KBM-7 (cell line): ENCODE measurements at regions not wholly inside any gene's neighbourhood (a gene's known extent, or its start where the extent isn't known, plus 50 kb on each side); places are given as distances from the start of the nearest gene placed in this dataset.
"Not testable (repeated sequence)": the region's sequence is repeated elsewhere in the genome, so short reads cannot be mapped to it uniquely, and the experiment has no call there.

Source experiments
- DNase-seq: peaks from one replicate; pipeline ENCODE4 v3.0.0-alpha.2; 2015
- in situ Hi-C: fragments of 300-500 bp; cut with MboI; formaldehyde crosslinking; loops from 2 replicates; pipeline ENCODE4 v1.14.3; 2020; ENCODE audit warnings: low sequenced_read_pairs, low pct_unique_long_range_greater_than_20kb, mixed read lengths

DNA sequence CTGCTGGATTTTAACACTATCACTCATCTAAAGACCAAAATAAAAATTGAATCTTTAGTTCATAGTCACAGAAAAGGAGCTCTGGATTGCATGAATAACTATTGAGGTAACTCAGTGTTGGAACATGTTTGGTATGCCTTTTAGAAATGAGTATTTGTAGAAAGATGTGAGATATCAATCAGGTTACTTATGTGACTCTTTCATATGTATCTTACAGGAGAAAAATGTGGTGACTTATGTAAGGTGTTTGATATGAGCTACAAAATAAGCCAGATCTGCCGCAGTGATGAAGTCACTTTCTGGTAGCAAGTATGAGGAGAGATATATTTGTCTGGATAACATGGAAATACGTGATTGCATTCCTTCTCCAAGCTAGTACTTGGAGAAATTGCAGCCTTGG lies 1653.3 kb upstream of the PCDH7 start:
- in situ Hi-C loops = no loop called here
- no peak for DNase-seq

GRCh38 chr4:29073571-29073970 lies 1646.6 kb upstream of the PCDH7 start:
- in situ Hi-C loops = no loop called here
- no peak for DNase-seq

- DNase-seq = no peak
- in situ Hi-C loops = no loop called here
These were observed 1644.8 kb upstream of the PCDH7 start for GRCh38 chr4:29075366-29075765.

GRCh38 chr4:29079260-29079659 lies 1640.9 kb upstream of the PCDH7 start:
- DNase-seq = no peak
- in situ Hi-C loops = no loop called here

GRCh38 chr4:29081234-29081955 lies 1638.8 kb upstream of the PCDH7 start:
- in situ Hi-C loops = no loop called here
- DNase-seq = no peak

GRCh38 chr4:29082684-29083083 lies 1637.5 kb upstream of the PCDH7 start:
- DNase-seq = no peak
- in situ Hi-C loops = no loop called here

GRCh38 chr4:29085748-29086147 lies 1634.4 kb upstream of the PCDH7 start:
- in situ Hi-C loops = no loop called here
- no peak for DNase-seq

GRCh38 chr4:29104694-29105093 lies 1615.5 kb upstream of the PCDH7 start:
- in situ Hi-C loops = no loop called here
- no peak for DNase-seq

- in situ Hi-C loops = no loop called here
- no peak for DNase-seq
These were observed 1606.2 kb upstream of the PCDH7 start for GRCh38 chr4:29113960-29114359.

GRCh38 chr4:29117231-29117722 lies 1602.9 kb upstream of the PCDH7 start:
- in situ Hi-C loops = not testable (repeated sequence)

DNA sequence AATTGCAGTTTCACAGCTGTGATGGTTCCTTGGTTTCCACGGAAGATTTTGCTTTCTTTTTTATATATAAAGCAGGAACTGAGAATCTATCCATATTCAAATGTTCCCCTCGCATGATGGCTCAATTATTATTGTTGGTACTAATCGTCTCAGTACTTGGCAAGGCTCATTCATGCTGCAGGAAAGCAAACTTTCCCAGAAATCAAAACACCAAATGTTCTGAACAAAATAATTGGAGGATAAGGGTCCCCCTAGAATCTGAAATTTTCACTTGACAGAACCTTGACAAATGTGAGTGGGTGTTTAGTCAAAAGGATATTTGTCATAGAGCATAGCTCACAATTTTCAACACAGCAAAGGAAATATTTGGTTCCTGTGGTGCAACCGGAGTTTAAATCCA lies 1598.6 kb upstream of the PCDH7 start:
- DNase-seq = no peak
- in situ Hi-C loops = no loop called here

More at GRCh38 chr4:29117231-29117722, 1602.9 kb upstream of the PCDH7 start:
- DNase-seq = not testable (repeated sequence)

DNA sequence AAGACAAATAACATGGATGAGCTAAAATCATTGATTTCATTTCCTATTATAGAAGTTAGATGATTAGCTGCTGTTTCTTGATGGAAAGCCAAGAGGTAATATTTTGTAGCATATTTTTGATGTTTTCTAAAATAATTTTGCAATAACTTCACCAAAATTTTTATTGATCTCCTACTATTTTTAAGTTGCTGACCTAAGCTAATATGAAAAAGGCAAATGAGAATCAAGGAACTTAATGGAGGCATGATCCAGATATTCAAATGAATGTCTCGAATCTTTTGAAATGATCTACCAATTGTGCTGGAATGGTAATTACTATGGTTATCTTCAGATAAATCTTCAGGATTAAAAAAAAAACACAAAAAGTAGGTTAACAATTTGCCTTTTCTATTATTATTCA lies 1591.4 kb upstream of the PCDH7 start:
- DNase-seq = no peak
- in situ Hi-C loops = no loop called here

DNA sequence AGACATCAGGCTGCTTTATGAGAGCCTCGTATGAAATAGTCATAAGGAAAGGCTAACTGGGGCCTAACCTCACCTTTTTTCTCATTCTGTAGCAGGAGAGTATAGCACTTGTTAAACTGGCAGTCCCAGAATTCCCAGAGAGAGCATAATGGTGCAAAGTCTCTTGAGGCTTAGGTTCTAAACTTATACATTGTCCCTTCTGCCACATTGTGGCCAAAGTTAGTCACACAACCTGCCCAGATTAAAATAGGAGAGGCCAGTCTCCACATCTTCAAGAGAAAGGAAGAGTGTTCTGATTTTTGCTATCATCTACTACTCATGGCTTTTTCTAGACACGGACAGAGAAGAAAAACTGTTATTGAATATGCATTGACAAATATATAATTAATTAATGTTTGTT lies 1588.9 kb upstream of the PCDH7 start:
- in situ Hi-C loops = no loop called here
- DNase-seq = no peak

- in situ Hi-C loops = no loop called here
- no peak for DNase-seq
These were observed 1577.5 kb upstream of the PCDH7 start for GRCh38 chr4:29142708-29143107.

- in situ Hi-C loops = no loop called here
- no peak for DNase-seq
These were observed 1568.6 kb upstream of the PCDH7 start for GRCh38 chr4:29151584-29151983.

- DNase-seq = no peak
- in situ Hi-C loops = no loop called here
These were observed 1566.5 kb upstream of the PCDH7 start for GRCh38 chr4:29153642-29154041.

- DNase-seq = no peak
- in situ Hi-C loops = no loop called here
These were observed 1544.9 kb upstream of the PCDH7 start for GRCh38 chr4:29175291-29175690.

DNA sequence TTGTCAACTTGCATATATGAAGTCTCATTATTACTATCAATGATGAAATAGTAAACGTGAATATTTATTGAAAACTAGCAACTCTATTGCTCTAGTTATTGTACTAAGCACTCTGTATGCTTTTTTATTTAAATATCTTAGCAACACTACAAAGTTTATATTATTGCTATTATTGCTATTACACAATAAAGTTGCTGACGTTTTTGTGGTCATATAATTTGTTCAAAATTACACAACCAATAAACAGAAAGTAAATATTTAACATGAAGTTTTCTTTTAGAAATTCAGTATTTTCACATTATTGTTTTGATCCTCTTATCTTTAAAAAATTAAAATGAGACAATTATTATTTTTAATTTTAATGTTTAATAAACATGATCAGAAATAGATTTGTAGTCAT lies 1521.1 kb upstream of the PCDH7 start:
- no peak for DNase-seq
- in situ Hi-C loops = no loop called here

DNA sequence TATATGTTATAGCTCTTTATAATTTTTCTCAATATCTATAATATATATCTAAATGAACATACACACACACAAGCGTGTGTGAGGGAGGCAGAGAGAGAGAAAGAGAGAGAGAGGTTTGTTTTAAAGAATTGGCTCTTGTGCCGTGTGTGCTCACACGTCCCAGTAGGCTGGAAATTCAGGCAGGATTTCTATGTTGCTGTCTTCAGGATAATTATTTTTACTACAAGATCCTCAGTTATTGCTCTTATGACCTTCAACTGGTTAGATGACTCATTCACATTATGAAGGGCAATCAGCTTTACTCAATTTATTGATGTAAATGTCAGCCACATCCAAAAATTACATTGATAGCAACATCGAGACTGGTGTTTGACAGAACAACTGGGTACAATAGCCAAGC lies 1520.7 kb upstream of the PCDH7 start:
- in situ Hi-C loops = no loop called here
- no peak for DNase-seq

- in situ Hi-C loops = no loop called here
- no peak for DNase-seq
These were observed 1507.1 kb upstream of the PCDH7 start for GRCh38 chr4:29213020-29213419.

- in situ Hi-C loops = no loop called here
- no peak for DNase-seq
These were observed 1499.4 kb upstream of the PCDH7 start for GRCh38 chr4:29220761-29221160.
